ENCODE measurements at regions not wholly inside any gene's neighbourhood (a gene's known extent, or its start where the extent isn't known, plus 50 kb on each side); places are given as distances from the start of the nearest gene placed in this dataset.

- no peak for TF ChIP-seq CTCF (IDR thresholded peaks at IDR 0.05)
- no peak for TF ChIP-seq POLR2A (IDR thresholded peaks at IDR 0.05)
Observed at GRCh38 chr3:157837336-157837735, 268.9 kb downstream of the SHOX2 start.

Measured in testis (tissue), 2 donors.